GM23338 (cell line): ENCODE measurements at regions not wholly inside any gene's neighbourhood (a gene's known extent, or its start where the extent isn't known, plus 50 kb on each side); places are given as distances from the start of the nearest gene placed in this dataset.

Experiments used
- ATAC-seq: fragments of 200-7000 bp; cut with Tn5 transposase; 3 replicates; pipeline ENCODE4 v1.9.1; 2020
- DNase-seq: peaks from one replicate; pipeline ENCODE4 v3.0.0-alpha.2; 2015; ENCODE audit warnings: low spot score
- H2AFZ ChIP-seq: fragments of 200-600 bp; sonication (generic); 2 replicates; pipeline ENCODE4 v1.8.0; 2016; ENCODE audit warnings: antibody characterized with exemption, mild to moderate bottlenecking, moderate library complexity
- H3F3A ChIP-seq: fragments of 200-600 bp; sonication (generic); replicated peaks from 2 replicates; pipeline ENCODE4 v1.8.0; 2017; ENCODE audit warnings: antibody characterized with exemption, mixed run types, low read depth
- H3K27ac ChIP-seq: fragments of 200-600 bp; sonication (generic); 2 replicates; pipeline ENCODE4 v1.6.1; 2016; ENCODE audit warnings: low read depth
- H3K27me3 ChIP-seq: fragments of 200-600 bp; sonication (generic); 2 replicates; pipeline ENCODE4 v1.8.0; 2016; ENCODE audit warnings: mild to moderate bottlenecking, mixed run types, moderate library complexity; ENCODE audit not compliant: insufficient read depth
- H3K36me3 ChIP-seq: fragments of 200-600 bp; sonication (generic); 2 replicates; pipeline ENCODE4 v1.8.0; 2016; ENCODE audit warnings: mild to moderate bottlenecking; ENCODE audit not compliant: insufficient read depth
- H3K4me1 ChIP-seq: fragments of 200-600 bp; sonication (generic); 2 replicates; pipeline ENCODE4 v1.8.0; 2016; ENCODE audit warnings: mild to moderate bottlenecking, moderate library complexity; ENCODE audit not compliant: insufficient read depth
- H3K4me2 ChIP-seq: fragments of 200-600 bp; sonication (generic); 2 replicates; pipeline ENCODE4 v1.7.1; 2017; ENCODE audit warnings: mixed run types
- H3K4me3 ChIP-seq: fragments of 200-600 bp; sonication (generic); 2 replicates; pipeline ENCODE4 v1.6.1; 2016; ENCODE audit warnings: mixed run types
- H3K79me2 ChIP-seq: fragments of 200-600 bp; sonication (generic); replicated peaks from 2 replicates; pipeline ENCODE4 v1.8.0; 2017; ENCODE audit warnings: mild to moderate bottlenecking; ENCODE audit not compliant: insufficient read depth
- H3K9me2 ChIP-seq: fragments of 200-600 bp; sonication (generic); 2 replicates; pipeline ENCODE4 v1.8.0; 2017; ENCODE audit not compliant: insufficient read depth
- H4K20me1 ChIP-seq: fragments of 200-600 bp; sonication (generic); replicated peaks from 2 replicates; pipeline ENCODE4 v1.8.0; 2017; ENCODE audit warnings: mild to moderate bottlenecking; ENCODE audit not compliant: insufficient read depth
- H3K27ac Mint-ChIP-seq: 2 replicates; pipeline ENCODE4 v1.8.0; 2020; ENCODE audit warnings: inconsistent platforms, mild to moderate bottlenecking, moderate library complexity, mixed read lengths
- H3K27me3 Mint-ChIP-seq: 3 replicates; pipeline ENCODE4 v1.8.0; 2022; ENCODE audit warnings: low read depth, mild to moderate bottlenecking, moderate library complexity, mixed read lengths, inconsistent platforms; ENCODE audit not compliant: insufficient read depth, poor library complexity
- H3K36me3 Mint-ChIP-seq: 3 replicates; pipeline ENCODE4 v1.8.0; 2021; ENCODE audit warnings: low read depth, mild to moderate bottlenecking, inconsistent platforms, moderate library complexity, mixed read lengths
- H3K4me1 Mint-ChIP-seq: 3 replicates; pipeline ENCODE4 v1.8.0; 2020; ENCODE audit warnings: mild to moderate bottlenecking, inconsistent platforms, mixed read lengths
- H3K4me3 Mint-ChIP-seq: 3 replicates; pipeline ENCODE4 v1.8.0; 2021; ENCODE audit warnings: moderate library complexity, mild to moderate bottlenecking, inconsistent platforms, mixed read lengths
- H3K9me3 Mint-ChIP-seq: 3 replicates; pipeline ENCODE4 v1.8.0; 2020; ENCODE audit warnings: moderate library complexity, mild to moderate bottlenecking, inconsistent platforms, mixed read lengths
- CREB1 ChIP-seq: fragments of 250-450 bp; sonication (Bioruptor Pico); IDR thresholded peaks from 2 replicates; pipeline ENCODE4 v1.5.0; 2020; ENCODE audit warnings: low read depth, mild to moderate bottlenecking, moderate library complexity
- EZH2 ChIP-seq: fragments of 200-600 bp; sonication (generic); IDR thresholded peaks from one replicate; pipeline ENCODE4 v1.8.0; 2017; ENCODE audit warnings: antibody characterized with exemption, mild to moderate bottlenecking, low read depth; ENCODE audit not compliant: unreplicated experiment
- NANOG ChIP-seq: IDR thresholded peaks from 2 replicates; pipeline ENCODE4 v1.6.1; 2016; ENCODE audit warnings: antibody characterized with exemption, borderline replicate concordance
- STAT1 ChIP-seq: IDR thresholded peaks from one replicate; pipeline ENCODE4 v1.6.1; 2016; ENCODE audit warnings: antibody characterized with exemption; ENCODE audit not compliant: unreplicated experiment
- ZNF114 ChIP-seq: fragments of 250-450 bp; sonication (Bioruptor Pico); IDR thresholded peaks from 2 replicates; pipeline ENCODE4 v1.5.0; 2020; ENCODE audit warnings: mild to moderate bottlenecking, moderate library complexity
- ZNF331 ChIP-seq: fragments of 250-450 bp; sonication (Bioruptor Pico); IDR thresholded peaks from 2 replicates; pipeline ENCODE4 v1.5.0; 2020; ENCODE audit warnings: low read depth, mild to moderate bottlenecking, moderate library complexity
- TF ChIP-seq, protein P1 (sequence below), 2 experiments: fragments of 200-600 bp in 1 of 2; sonication (generic) in 1 of 2; conservative IDR thresholded peaks; 2 replicates each; pipeline versions ENCODE4 v1.5.1 to v1.6.1; 2016 to 2017; ENCODE audit warnings: antibody characterized with exemption in 2 of 2, low read depth in 2 of 2, mild to moderate bottlenecking in 2 of 2, moderate library complexity in 1 of 2
- TF ChIP-seq, protein P2 (sequence below): fragments of 250-450 bp; sonication (Bioruptor Pico); IDR thresholded peaks from 2 replicates; pipeline ENCODE4 v1.5.0; 2020; ENCODE audit warnings: mild to moderate bottlenecking, moderate library complexity
- TF ChIP-seq, protein P3 (sequence below): IDR thresholded peaks from one replicate; pipeline ENCODE4 v1.6.1; 2018; ENCODE audit warnings: antibody characterized with exemption; ENCODE audit not compliant: unreplicated experiment
- TF ChIP-seq, protein P4 (sequence below): IDR thresholded peaks from 2 replicates; pipeline ENCODE4 v1.6.1; 2016; ENCODE audit warnings: antibody characterized with exemption

DNA sequence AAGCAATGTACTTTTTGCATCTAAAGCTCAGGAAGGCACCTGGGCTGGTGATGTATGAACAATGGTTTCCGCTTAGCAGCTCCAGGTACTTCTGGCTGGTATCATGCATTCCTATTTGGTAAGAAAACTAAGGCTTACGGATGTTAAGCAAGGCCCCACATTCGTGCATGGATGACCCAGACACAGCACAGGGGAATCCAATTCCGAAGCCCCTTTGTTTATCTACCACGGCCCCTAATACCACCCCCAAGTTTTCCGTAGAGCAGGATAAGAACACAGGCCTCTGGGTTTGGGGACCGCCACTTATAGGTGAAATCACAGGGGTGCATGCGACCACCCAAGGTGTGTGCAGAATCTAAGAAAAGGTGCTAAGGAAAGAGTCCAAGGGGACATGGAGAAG, 192.1 kb upstream of the ID2 start:
- H4K20me1 ChIP-seq, result no peaks in the 10 kb centered on the region
- TF ChIP-seq STAT1 (no peak), EZH2 (no peak), ZNF114 (no peak), ZNF331 (CRISPR knock-in tag) (no peak), CREB1 (CRISPR knock-in tag) (no peak), NANOG (no peak)
- TF ChIP-seq, protein P1, sequence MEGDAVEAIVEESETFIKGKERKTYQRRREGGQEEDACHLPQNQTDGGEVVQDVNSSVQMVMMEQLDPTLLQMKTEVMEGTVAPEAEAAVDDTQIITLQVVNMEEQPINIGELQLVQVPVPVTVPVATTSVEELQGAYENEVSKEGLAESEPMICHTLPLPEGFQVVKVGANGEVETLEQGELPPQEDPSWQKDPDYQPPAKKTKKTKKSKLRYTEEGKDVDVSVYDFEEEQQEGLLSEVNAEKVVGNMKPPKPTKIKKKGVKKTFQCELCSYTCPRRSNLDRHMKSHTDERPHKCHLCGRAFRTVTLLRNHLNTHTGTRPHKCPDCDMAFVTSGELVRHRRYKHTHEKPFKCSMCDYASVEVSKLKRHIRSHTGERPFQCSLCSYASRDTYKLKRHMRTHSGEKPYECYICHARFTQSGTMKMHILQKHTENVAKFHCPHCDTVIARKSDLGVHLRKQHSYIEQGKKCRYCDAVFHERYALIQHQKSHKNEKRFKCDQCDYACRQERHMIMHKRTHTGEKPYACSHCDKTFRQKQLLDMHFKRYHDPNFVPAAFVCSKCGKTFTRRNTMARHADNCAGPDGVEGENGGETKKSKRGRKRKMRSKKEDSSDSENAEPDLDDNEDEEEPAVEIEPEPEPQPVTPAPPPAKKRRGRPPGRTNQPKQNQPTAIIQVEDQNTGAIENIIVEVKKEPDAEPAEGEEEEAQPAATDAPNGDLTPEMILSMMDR (conservative IDR thresholded peaks at IDR 0.05; ENCODE audit: low read depth in 2 of 2), result no peak
- TF ChIP-seq, protein P2, sequence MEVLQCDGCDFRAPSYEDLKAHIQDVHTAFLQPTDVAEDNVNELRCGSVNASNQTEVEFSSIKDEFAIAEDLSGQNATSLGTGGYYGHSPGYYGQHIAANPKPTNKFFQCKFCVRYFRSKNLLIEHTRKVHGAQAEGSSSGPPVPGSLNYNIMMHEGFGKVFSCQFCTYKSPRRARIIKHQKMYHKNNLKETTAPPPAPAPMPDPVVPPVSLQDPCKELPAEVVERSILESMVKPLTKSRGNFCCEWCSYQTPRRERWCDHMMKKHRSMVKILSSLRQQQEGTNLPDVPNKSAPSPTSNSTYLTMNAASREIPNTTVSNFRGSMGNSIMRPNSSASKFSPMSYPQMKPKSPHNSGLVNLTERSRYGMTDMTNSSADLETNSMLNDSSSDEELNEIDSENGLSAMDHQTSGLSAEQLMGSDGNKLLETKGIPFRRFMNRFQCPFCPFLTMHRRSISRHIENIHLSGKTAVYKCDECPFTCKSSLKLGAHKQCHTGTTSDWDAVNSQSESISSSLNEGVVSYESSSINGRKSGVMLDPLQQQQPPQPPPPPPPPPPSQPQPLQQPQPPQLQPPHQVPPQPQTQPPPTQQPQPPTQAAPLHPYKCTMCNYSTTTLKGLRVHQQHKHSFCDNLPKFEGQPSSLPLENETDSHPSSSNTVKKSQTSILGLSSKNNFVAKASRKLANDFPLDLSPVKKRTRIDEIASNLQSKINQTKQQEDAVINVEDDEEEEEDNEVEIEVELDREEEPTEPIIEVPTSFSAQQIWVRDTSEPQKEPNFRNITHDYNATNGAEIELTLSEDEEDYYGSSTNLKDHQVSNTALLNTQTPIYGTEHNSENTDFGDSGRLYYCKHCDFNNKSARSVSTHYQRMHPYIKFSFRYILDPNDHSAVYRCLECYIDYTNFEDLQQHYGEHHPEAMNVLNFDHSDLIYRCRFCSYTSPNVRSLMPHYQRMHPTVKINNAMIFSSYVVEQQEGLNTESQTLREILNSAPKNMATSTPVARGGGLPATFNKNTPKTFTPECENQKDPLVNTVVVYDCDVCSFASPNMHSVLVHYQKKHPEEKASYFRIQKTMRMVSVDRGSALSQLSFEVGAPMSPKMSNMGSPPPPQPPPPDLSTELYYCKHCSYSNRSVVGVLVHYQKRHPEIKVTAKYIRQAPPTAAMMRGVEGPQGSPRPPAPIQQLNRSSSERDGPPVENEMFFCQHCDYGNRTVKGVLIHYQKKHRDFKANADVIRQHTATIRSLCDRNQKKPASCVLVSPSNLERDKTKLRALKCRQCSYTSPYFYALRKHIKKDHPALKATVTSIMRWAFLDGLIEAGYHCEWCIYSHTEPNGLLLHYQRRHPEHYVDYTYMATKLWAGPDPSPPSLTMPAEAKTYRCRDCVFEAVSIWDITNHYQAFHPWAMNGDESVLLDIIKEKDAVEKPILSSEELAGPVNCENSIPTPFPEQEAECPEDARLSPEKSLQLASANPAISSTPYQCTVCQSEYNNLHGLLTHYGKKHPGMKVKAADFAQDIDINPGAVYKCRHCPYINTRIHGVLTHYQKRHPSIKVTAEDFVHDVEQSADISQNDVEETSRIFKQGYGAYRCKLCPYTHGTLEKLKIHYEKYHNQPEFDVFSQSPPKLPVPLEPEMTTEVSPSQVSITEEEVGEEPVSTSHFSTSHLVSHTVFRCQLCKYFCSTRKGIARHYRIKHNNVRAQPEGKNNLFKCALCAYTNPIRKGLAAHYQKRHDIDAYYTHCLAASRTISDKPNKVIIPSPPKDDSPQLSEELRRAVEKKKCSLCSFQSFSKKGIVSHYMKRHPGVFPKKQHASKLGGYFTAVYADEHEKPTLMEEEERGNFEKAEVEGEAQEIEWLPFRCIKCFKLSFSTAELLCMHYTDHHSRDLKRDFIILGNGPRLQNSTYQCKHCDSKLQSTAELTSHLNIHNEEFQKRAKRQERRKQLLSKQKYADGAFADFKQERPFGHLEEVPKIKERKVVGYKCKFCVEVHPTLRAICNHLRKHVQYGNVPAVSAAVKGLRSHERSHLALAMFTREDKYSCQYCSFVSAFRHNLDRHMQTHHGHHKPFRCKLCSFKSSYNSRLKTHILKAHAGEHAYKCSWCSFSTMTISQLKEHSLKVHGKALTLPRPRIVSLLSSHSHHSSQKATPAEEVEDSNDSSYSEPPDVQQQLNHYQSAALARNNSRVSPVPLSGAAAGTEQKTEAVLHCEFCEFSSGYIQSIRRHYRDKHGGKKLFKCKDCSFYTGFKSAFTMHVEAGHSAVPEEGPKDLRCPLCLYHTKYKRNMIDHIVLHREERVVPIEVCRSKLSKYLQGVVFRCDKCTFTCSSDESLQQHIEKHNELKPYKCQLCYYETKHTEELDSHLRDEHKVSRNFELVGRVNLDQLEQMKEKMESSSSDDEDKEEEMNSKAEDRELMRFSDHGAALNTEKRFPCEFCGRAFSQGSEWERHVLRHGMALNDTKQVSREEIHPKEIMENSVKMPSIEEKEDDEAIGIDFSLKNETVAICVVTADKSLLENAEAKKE (CRISPR knock-in tag), result no peak
- TF ChIP-seq, protein P3, sequence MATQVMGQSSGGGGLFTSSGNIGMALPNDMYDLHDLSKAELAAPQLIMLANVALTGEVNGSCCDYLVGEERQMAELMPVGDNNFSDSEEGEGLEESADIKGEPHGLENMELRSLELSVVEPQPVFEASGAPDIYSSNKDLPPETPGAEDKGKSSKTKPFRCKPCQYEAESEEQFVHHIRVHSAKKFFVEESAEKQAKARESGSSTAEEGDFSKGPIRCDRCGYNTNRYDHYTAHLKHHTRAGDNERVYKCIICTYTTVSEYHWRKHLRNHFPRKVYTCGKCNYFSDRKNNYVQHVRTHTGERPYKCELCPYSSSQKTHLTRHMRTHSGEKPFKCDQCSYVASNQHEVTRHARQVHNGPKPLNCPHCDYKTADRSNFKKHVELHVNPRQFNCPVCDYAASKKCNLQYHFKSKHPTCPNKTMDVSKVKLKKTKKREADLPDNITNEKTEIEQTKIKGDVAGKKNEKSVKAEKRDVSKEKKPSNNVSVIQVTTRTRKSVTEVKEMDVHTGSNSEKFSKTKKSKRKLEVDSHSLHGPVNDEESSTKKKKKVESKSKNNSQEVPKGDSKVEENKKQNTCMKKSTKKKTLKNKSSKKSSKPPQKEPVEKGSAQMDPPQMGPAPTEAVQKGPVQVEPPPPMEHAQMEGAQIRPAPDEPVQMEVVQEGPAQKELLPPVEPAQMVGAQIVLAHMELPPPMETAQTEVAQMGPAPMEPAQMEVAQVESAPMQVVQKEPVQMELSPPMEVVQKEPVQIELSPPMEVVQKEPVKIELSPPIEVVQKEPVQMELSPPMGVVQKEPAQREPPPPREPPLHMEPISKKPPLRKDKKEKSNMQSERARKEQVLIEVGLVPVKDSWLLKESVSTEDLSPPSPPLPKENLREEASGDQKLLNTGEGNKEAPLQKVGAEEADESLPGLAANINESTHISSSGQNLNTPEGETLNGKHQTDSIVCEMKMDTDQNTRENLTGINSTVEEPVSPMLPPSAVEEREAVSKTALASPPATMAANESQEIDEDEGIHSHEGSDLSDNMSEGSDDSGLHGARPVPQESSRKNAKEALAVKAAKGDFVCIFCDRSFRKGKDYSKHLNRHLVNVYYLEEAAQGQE, result no peak
- TF ChIP-seq, protein P4, sequence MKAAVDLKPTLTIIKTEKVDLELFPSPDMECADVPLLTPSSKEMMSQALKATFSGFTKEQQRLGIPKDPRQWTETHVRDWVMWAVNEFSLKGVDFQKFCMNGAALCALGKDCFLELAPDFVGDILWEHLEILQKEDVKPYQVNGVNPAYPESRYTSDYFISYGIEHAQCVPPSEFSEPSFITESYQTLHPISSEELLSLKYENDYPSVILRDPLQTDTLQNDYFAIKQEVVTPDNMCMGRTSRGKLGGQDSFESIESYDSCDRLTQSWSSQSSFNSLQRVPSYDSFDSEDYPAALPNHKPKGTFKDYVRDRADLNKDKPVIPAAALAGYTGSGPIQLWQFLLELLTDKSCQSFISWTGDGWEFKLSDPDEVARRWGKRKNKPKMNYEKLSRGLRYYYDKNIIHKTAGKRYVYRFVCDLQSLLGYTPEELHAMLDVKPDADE, result no peak
- no peaks in the 10 kb centered on the region for H3K36me3 ChIP-seq
- H3K27me3 ChIP-seq, result no peaks in the 10 kb centered on the region
- H2AFZ ChIP-seq, result 0 out of 2 replicates have a peak overlapping the region, but pooled peaks have one; percentile 28
- H3K27ac ChIP-seq, result no peak overlapping the region
- peaks cover 29% of the 10 kb centered on the region for H3K4me1 Mint-ChIP-seq
- H3K4me1 ChIP-seq, result no peaks in the 10 kb centered on the region; the same call in 1 of the 2 replicates
- no peaks in the 10 kb centered on the region for H3K9me3 Mint-ChIP-seq
- no peaks in the 10 kb centered on the region for H3K79me2 ChIP-seq
- no peak overlapping the region for H3K4me2 ChIP-seq
- no peaks in the 10 kb centered on the region for H3K9me2 ChIP-seq
- no peak overlapping the region for H3K4me3 Mint-ChIP-seq
- no peak overlapping the region for H3K4me3 ChIP-seq
- DNase-seq, result no peak
- H3K27ac Mint-ChIP-seq, result no peak overlapping the region
- no peak for ATAC-seq
- H3F3A ChIP-seq, result no peaks in the 10 kb centered on the region
- no peaks in the 10 kb centered on the region for H3K36me3 Mint-ChIP-seq
- H3K27me3 Mint-ChIP-seq, result no peaks in the 10 kb centered on the region
